Activated effector memory CD4-positive, alpha-beta T cell treated with Interleukin-2 at 50 U/mL for 16 hours (primary cell): ENCODE measurements at regions not wholly inside any gene's neighbourhood (a gene's known extent, or its start where the extent isn't known, plus 50 kb on each side); places are given as distances from the start of the nearest gene placed in this dataset.
"Not testable (repeated sequence)": the region's sequence is repeated elsewhere in the genome, so short reads cannot be mapped to it uniquely, and the experiment has no call there.

Experiments
- DNase-seq: peaks from one replicate; pipeline ENCODE4 v3.0.0-alpha.2; 2020

DNA sequence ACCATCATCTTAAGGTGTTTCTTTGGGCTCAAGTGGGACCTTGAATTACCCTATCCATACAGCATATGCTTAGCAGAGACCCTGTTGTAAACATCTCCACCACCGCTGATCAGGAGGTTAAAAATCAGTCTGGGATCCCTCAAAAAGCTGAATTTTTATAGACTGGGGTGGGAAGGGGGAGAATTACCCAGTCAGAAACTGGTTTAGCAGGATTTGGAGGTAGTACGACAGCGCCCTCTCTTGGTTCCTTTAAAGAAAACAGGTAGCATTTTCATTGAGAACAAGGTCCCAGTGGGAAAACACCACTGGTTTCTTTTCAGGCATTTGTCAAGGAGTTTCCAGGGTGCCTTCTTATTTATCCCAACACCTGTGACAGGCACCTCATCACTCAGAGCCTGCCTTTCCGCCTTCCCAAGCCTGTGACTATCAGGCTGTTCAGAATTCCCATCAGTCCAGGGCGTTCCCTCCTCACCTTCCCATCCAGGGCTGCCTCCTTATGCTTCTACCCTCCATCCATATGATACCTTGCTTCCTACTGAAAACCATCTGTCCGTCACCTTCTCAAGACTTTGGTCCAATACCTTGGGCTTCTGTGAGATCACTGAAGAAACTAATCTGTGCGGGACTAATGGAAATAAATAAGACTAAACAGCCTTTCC lies 203.8 kb upstream of the RAI14 start:
- no peak for DNase-seq

DNA sequence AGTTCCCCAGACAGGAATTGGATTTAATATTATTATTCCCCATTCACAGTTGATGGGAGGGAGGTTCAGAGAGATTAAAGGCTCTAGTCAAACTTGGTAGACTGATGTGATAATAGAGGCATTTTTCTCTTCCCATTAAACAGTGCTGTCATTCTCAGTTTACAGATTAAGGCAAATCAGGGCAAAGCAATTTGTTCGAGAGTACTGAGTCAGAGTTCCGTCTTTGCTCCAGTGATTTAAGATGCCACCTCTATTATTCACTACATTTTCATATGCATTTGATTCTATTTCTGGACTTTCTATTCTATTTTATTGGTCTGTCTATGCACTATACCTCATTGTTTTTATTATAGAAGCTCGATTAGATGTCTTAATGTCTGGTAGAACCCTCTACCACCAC lies 201.0 kb upstream of the RAI14 start:
- DNase-seq = no peak

DNA sequence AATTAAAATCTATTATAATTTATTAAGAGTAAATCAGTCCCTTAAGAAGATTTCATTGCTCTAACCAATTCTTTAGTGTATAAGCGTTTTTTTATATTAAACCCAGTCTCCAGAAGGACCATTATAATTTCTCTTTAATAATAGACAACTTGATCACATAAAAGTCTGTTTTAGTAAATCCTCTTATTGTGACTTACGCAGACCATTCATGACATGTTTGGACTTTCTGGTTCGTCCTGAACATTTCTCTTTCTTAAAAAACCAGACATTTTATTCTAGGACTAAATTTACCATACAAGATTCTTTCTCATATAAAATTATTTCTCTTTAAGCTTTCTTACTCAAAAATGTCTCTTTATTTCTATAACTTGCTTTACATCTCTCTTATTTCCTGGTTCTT lies 196.2 kb upstream of the RAI14 start:
- DNase-seq = no peak

DNA sequence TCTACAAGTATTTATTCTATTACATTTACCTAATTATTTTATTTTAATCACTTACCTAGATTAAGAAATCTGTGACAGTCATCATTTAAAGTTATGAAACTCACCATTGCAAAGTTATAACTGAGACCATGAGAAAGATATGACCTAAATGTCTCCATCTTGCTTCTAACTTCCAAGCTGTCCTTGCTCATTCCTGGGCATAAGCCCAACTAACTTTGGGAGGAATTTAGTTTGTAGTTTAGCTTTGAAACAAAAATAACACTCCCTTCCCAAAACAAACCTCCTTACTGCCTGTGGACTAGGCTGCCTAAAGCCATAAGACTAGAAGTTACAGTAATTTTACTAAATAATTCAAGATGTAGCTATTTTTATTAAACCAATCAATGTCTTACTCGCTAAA lies 195.6 kb upstream of the RAI14 start:
- DNase-seq = no peak

DNA sequence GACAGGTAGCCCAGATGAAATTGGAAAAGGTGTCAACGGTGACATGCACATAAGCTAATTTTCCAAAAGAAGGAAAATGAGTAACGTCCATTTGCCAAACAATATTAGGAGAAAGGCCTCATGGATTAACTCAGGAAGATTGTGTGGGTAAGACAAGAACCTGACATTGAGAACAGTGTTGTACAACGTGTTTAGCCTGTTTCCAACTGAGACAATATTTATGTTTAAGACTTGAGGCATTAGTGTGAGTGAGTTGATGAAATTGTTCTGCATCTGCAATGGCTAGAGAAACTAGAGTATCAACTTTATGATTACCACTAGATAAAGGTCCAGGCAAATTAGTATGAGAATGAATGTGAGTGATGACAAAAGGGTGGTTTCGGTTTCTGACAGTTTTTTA lies 191.3 kb upstream of the RAI14 start:
- DNase-seq = no peak

DNA sequence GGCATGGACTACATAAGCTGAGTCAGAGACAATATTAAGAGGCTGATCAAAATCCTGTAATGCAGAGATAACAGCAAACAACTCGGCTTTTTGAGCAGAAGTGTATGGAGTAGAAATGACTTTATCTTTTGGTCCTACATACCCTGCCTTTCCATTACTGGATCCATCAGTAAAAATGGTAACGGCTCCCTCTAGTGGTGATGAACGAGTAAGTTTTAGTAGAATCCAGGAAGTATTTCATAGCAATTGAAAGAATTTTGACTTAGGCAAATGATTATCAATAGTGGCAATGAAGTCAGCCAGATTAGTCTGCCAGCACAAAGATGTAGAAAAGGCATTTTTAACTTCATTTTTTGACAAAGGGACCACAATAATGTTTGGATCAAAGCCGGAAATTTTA lies 190.8 kb upstream of the RAI14 start:
- DNase-seq = not testable (repeated sequence)

DNA sequence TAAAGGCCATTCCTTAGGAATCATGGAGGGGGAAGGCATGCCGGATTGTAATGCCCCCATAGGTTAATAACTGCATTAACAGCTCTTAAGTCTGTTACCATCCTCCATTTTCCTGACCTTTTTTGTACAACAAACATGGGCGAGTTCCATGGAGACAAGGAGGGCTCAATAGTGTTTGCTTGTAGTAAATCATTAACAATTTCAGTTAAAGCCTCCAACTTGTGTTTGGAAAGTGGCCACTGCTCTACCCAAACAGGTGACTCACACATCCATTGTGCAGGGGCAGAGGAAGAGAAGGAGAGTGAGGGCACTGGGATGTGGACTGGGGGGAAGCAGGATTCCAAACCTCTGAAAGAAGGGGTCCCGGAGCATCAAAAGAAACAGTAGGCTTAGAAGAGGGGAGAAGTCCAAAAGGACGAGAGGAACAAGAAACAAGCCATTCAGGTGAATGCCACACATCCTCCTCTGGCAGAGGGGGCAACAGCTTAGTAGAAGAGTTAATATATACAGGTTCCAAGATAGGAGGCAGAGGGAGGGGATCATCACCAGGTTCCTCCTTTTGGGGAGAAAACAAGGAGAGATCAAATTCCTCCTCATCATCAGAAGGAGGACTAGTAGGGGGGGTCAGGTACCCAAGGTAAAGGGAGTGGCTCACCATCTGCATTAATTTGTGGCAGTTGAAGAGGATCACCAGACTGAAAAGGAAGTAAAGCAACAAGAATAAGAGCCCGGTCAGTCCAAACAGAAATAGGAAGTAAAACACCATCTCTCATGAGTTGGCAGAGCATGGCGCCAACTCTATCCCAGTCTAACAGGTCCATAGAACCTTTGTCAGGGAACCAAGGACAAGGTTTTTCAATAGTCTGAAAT lies 189.4 kb upstream of the RAI14 start:
- not testable (repeated sequence) for DNase-seq

DNA sequence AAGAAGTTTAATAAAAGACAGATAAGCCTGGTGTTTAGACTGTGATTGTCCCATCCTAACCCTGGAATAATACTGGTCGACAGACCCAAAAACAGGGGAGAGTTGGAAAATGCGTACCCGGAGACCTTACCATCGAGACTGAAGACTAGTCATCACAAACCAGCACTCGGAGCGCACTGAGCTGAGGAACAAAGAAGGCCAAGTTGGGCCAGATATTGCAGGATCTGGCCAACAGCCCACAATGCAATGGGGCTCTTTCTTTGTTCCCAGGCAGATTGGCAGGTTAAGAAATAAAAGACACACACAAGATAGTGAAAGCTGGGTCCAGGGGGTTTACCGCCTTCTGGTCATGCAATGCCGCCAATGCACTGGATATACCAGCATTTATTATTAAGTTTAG lies 188.7 kb upstream of the RAI14 start:
- no peak for DNase-seq

DNA sequence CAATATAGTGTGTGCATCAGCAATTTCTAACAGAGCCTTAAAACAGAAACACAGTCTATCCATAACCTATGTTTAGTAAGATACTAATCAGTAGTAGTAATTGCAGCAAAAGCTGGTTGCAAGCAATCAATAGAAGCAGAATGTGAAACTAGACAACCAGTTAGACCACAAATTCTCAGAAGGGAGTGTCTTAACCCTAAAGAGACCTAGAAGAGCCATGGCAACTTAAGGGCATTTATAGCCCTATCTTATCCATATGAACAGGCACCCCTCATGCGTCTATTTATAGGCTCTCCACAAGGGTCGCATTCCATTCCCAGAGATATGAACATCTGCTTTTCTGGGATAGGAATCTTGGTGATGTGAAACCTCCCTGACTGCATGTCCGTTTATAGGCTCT lies 188.1 kb upstream of the RAI14 start:
- not testable (repeated sequence) for DNase-seq

DNA sequence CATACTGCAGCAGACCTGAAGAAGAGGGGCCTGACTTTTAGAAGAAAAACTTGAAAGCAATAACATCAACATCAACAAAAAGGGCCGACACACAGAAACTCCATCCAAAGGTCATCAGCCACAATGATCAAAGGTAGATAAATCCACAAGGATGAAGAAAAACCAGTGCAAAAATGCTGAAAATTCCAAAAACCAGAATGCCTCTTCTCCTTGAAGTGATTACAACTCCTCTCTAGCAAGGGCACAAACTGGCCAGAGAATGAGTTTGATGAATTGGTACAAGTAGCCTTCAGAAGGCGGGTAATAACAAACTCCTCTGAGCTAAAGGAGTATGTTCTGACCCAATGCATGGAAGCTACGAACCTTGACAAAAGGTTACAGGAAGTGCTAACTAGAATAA lies 186.2 kb upstream of the RAI14 start:
- DNase-seq = no peak

DNA sequence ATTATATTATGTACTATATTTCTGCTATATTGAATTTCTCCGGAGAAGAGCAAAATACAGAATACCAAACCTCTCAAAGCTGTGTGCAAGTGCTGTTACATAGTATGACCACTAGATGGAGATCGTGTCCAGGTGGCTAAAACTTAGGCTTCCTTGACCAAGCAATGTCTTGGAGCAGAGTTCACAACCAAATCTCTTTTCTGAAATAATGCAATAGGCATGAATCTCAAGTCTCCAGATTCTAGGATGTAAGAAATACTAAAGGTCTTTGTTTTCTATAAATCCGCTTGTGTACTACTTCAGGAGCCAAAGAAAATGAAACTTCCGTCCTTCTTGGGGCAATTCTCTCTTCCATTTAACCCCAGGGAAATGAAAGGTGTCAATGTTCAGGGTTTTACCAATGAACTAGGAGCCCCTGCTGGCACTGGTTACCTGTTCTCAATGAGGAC lies 181.5 kb upstream of the RAI14 start:
- no peak for DNase-seq

DNA sequence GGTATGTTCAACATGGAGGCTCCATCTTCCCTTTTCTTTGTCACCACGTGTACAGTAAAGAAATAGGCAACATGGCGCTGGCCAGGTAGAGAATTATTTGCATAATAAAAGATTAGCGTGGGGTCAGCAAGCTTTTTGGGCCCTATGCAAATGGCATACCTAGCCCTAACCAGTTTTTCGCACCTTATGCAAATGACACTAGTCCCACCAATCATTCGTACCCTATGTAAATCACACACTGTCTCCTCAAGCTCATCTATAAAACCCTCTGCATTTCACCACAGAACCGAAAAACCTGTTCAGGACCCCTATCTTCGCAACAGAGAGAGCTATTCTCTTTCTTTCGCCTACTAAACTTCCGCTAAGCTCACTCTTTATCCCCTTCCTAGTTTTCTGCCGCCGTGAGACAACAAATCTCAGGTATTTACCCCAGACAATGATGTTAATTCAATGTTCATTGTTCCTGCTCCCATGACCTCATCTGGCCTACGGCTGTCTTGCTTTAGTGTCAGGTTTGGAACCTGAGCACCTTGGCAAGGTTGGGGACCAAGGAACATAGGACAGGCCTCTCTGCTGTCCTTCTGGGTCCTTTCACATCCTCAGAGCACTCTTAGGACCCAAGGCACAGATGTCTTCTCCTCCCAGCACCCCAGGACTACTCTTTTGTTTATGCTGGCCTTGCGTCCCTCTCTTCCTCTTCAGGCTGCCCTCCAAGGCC lies 180.7 kb upstream of the RAI14 start:
- no peak for DNase-seq

DNA sequence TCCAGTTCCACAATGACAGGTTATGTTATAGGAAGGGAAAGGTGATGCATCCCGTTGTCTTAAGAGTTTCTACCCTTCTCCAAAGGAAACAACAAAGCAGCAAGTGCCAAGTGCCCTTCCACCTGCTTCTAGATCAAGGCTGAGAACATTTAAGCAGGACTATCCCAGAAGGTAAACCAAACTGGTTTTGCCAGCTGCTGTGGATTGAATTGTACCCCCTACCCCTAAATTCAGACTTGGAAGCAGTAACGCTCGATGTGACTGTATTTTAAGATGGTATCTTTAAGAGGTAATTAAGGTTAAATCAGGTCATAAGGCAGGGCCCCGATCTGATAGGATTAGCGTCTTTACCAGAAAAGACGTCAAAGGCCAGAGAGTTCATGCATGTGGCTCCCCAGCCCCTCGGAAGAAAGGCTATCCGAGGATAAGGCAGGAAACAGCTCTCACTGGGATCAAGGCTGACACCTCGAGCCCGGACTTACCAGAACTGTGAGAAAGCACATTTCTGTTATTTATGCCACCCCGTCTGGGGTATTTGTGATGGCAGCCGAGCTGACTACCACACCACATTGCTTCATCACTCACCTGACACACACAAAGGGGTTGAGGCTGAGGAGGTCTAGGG lies 179.1 kb upstream of the RAI14 start:
- DNase-seq = no peak

DNA sequence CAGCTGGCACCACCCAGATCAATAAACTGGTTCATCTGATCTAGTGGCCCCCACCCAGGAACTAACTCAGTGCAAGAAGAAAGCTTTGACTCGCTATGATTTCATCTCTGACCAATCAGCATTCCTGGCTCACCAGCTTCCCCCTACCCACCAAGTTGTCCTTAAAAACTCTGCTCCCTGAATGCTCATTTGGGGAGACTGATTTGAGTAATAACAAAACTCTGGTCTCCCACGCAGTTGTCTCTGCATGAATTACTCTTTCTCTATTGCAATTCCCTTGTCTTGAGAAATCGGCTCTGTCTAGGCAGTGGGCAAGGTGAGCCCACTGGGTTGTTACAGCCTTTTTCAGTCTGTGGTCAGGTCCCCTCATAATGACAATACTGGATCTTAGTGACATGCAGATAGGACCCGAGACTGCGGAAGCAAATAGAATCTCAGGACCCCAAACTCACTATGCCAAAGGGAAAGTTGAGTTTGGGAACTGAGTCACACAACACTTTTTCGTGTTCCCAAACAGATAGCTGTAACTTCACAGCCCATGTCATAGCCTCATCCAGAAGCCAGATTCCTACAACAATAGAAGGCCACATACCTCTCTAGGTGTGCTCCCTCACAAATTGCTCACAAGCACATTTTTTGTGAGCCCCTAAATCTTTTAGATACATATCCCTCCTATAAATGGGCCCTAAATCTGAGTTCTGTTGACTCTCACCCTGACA lies 175.2 kb upstream of the RAI14 start:
- DNase-seq = no peak

DNA sequence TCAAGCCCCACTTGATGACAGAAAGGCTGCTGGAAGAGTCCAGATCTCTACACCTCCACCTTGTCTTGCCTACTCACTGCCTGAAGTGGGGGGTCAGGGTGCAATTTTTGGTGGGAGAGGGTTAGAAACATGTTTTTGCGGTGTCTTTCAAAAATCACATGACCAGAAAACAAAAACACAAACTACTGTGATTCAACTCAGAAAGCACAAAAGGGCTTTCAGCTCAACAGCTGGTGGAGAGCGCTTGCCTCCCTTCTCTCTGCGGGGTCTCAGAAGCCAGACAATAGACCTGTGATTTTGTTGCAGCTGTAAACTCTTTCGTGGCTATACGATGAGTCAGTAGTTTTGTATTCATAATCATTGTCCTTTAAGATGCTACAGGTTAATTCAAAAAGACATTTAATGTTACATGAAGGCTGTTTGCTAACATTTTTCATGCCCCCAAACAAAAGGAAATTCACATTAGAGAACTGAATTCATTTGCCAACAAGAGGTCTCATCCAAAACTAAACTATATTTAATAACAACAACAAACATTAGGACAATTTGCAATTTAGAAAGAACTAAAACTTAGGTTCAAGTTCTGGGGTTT lies 172.6 kb upstream of the RAI14 start:
- no peak for DNase-seq

DNA sequence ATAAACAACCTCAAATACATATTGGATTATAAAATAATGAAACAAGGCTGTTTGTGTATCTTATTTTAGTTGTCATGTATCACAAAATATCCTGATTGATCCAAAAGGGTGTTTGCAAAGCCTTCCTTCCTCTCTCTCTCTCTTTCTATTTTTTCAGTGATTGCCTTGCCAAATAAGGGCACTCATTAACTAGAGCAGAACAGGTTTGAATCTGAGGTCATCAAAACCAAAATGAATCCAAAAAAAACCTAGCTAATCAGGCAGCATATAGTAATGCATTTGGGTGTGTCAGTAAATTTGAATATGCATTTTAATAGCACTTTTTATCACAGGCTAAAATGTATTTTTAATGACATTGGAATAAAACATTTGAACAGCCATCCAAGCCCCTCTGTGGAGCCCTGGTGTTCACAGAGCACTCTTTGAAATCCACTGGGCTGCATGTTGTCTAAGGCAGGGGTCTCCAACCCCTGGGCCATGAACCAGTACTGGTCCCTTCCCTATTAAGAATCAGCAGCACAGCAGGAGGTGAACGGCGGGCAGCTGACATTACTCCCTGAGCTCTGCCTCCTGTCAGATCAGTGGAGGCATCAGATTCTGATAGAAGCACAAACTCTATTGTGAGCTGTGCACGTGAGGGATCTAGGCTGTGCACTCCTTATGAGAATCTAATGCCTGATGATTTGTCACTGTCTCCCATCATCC lies 171.8 kb upstream of the RAI14 start:
- no peak for DNase-seq

DNA sequence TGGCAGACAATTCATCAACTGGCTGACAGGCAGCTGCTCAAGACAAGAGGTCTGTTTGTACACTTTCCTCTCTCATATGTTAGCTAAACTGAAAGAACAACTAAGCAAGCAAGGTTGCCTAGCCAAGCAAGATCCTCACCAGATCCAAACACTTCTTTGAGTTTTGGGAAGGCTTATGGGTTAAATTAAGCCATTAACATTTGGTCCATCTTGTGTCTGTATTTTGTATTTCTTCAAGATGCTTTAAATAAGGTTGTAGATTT lies 170.4 kb upstream of the RAI14 start:
- no peak for DNase-seq

DNA sequence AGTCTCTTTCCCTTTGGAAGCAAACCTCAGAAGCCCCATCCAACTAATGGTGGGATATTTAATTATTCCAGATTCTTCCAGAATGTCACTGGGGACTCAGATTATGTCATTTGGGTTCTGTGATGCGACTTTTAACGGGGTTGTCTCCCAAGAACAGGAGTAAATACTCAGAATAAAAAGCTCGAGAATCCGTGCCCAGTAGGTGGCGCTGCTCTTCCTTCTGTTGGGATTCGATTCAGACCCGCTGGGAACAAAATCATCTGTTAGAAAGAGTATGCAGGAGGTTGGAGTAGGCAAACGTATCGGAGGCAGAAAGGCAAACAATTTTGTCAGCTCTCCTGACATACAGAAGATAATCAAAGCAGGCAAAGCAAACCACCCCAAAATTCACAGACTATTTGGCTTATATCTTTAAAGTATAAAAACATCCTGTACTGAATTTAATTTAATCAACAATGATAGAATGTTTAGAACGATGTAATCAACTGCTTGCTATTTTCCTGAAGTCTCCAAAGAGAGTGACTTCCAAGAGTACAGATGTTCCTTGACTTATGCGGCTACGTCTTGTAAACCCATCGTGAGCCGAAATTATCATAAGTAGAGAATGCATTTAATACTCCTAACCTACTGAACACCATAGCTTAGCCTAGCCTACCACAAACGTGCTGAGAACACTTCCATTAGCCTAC lies 169.8 kb upstream of the RAI14 start:
- DNase-seq = peak; percentile 35

DNA sequence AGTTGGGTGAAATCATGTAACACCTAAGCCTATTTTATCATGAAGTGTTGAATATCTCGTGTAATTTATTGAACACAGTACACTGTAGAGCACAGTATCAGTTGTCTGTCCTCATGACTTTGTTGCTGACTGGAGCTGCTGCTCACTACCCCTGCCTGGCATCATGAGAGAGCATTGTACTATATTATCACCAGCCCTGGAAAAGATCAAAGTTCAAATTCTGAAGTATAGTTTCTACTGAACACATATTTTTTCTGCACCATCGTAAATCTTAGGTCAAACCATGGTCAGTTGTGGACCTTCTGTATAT lies 169.3 kb upstream of the RAI14 start:
- DNase-seq = no peak

DNA sequence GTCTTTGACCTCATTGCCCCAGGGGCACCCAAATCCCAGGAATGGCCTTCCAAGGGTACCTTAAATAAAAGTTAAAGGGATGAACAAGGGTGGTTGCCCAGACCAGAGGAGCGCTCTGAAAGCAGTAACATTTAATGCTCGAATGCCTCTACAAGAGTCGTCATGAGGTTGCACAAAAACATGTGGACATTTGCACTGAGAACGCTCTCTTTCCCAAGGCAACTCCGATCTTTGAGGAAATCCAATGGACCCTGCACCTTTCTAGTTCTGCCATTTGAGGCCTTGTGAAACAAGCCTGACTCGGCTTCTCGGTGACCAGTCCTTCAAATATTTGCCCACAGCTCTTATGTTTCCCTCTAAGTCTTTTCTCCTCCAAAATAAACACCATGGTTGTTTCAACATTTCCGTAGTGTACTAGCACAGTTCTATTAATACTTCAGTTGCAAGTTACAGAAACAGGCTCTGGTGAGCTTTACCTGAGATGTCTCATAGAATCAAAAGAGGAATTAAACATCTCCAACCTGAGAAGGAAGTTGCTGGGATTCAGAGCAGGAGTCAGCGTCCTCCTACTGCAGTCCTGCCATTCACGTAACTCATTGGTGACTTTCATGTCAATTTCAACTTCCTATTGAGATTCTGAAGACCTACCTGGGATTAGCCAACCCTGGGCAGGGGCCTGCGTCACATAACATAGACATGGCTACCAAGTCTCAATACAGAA lies 168.8 kb upstream of the RAI14 start:
- DNase-seq = no peak

DNA sequence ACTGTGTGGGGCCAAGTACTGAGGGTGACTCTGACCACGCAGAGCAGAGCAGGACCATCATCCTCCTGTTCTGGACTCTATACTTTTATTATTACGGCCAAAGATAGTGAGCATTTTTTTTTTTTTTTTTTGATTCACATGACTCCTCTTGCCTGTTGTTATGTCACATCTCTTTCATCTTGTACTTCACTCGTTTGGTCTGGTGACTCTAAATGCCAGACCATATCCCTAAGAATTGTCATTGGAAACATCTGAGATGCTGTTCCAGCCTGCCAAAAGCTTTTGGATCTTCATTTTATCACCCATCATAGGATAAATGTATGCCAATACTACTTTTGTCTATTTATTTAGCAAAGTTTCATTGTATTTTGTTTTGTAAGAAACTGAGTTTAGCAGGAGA lies 168.2 kb upstream of the RAI14 start:
- DNase-seq = no peak
